Peyer's patch (tissue), 4 donors: ENCODE measurements at regions not wholly inside any gene's neighbourhood (a gene's known extent, or its start where the extent isn't known, plus 50 kb on each side); places are given as distances from the start of the nearest gene placed in this dataset.

Experiments
- CTCF ChIP-seq, 6 experiments: fragments of 450-650 bp in 4 of 6; fragments of 200-600 bp in 2 of 6; sonication (generic) in 1 of 6; IDR thresholded peaks; one replicate each; pipeline ENCODE4 v1.5.1; 2017 to 2019; ENCODE audit warnings: antibody characterized with exemption in 6 of 6, mild to moderate bottlenecking in 3 of 6, moderate library complexity in 1 of 6
- POLR2A ChIP-seq, 2 donors: fragments of 450-650 bp; IDR thresholded peaks; one replicate each; pipeline ENCODE4 v1.5.1; 2017; ENCODE audit warnings: antibody characterized with exemption in 2 of 2, mild to moderate bottlenecking in 2 of 2, moderate library complexity in 2 of 2

GRCh38 chr6:68010936-68011335 is 624.1 kb upstream of the ADGRB3 start:
- no peak for TF ChIP-seq CTCF (IDR thresholded peaks at IDR 0.05)
- no peak for TF ChIP-seq POLR2A (IDR thresholded peaks at IDR 0.05)
